Hepatocyte (in vitro differentiated cells): ENCODE measurements at regions not wholly inside any gene's neighbourhood (a gene's known extent, or its start where the extent isn't known, plus 50 kb on each side); places are given as distances from the start of the nearest gene placed in this dataset.

Source experiments
- EZH2 ChIP-seq: fragments of 200-600 bp; sonication (generic); IDR thresholded peaks from 2 replicates; pipeline ENCODE4 v1.6.1; 2016; ENCODE audit warnings: antibody characterized with exemption, mild to moderate bottlenecking, borderline replicate concordance
- TF ChIP-seq, protein P1 (sequence below): fragments of 200-600 bp; sonication (generic); IDR thresholded peaks from 2 replicates; pipeline ENCODE4 v1.5.1; 2016; ENCODE audit warnings: antibody characterized with exemption, mild to moderate bottlenecking; ENCODE audit not compliant: poor library complexity

- TF ChIP-seq, protein P1, sequence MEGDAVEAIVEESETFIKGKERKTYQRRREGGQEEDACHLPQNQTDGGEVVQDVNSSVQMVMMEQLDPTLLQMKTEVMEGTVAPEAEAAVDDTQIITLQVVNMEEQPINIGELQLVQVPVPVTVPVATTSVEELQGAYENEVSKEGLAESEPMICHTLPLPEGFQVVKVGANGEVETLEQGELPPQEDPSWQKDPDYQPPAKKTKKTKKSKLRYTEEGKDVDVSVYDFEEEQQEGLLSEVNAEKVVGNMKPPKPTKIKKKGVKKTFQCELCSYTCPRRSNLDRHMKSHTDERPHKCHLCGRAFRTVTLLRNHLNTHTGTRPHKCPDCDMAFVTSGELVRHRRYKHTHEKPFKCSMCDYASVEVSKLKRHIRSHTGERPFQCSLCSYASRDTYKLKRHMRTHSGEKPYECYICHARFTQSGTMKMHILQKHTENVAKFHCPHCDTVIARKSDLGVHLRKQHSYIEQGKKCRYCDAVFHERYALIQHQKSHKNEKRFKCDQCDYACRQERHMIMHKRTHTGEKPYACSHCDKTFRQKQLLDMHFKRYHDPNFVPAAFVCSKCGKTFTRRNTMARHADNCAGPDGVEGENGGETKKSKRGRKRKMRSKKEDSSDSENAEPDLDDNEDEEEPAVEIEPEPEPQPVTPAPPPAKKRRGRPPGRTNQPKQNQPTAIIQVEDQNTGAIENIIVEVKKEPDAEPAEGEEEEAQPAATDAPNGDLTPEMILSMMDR = no peak
- TF ChIP-seq EZH2 = no peak
These were observed 294.7 kb upstream of the CT83 start for GRCh38 chrX:116757491-116757890.
